PC-9 (cell line): ENCODE measurements at regions not wholly inside any gene's neighbourhood (a gene's known extent, or its start where the extent isn't known, plus 50 kb on each side); places are given as distances from the start of the nearest gene placed in this dataset.

Source experiments
- CTCF ChIP-seq: fragments of 200-600 bp; sonication (generic); conservative IDR thresholded peaks from 2 replicates; pipeline ENCODE4 v1.6.1; 2017; ENCODE audit warnings: mixed run types, antibody characterized with exemption, mild to moderate bottlenecking, moderate library complexity
- EZH2 ChIP-seq: fragments of 200-600 bp; sonication (generic); IDR thresholded peaks from 2 replicates; pipeline ENCODE4 v1.8.0; 2017; ENCODE audit warnings: antibody characterized with exemption, low read depth

DNA sequence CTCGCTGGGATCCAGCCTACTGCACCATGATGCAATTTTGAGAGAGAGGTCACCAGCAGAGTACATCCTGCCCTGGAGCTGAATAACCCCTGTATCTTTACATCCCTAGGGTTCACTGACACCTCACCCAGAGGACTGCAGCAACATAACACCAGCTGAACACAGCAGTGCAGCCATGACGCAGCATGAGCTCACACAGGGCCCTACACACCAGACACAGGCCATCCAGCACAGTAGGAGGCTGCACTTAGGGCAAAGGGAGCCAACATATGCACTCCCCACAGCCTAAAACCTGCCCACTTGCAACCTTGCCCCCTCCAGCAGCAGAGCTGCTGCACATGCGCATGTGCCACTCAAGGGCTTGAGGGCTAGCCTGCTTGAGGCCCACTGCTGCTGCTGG, 157.3 kb upstream of the SMARCA2 start:
- TF ChIP-seq CTCF (no peak), EZH2 (no peak)
